GM12878 (cell line): ENCODE measurements at regions not wholly inside any gene's neighbourhood (a gene's known extent, or its start where the extent isn't known, plus 50 kb on each side); places are given as distances from the start of the nearest gene placed in this dataset.

Experiments
- ATAC-seq: fragments of 200-7000 bp; cut with Tn5 transposase; 3 replicates; pipeline ENCODE4 v1.9.1; 2020; ENCODE audit warnings: mild to moderate bottlenecking, moderate library complexity
- BruUV-seq: library from RNA; stranded (reverse); fragments of 400-500 nt; replicated peaks from 2 replicates; lab custom pipeline; 2021; lab: Mats Ljungman, UMichigan
- CTCF ChIA-PET: fragments of 300-600 bp; sonication (Branson Sonifier 250); formaldehyde crosslinking; extraction: SDS; loops from one replicate; lab custom pipeline; 2021; ENCODE audit warnings: inconsistent platforms; lab: Yijun Ruan, JAX
- POLR2A ChIA-PET: fragments of 350-600 bp; formaldehyde crosslinking; extraction: SDS; loops from one replicate; lab custom pipeline; 2021; ENCODE audit warnings: inconsistent platforms; lab: Charles Lee
- RAD21 ChIA-PET: fragments of 300-600 bp; sonication (Branson Sonifier 250); formaldehyde crosslinking; loops from one replicate; lab custom pipeline; 2023; ENCODE audit warnings: antibody characterized with exemption; ENCODE audit not compliant: unreplicated experiment; lab: Charles Lee
- SMC1A ChIA-PET: fragments of 300-600 bp; sonication (Branson Sonifier 250); formaldehyde crosslinking; loops from one replicate; lab custom pipeline; 2023; ENCODE audit not compliant: unreplicated experiment, uncharacterized antibody; lab: Charles Lee
- DNase-seq: peaks from one replicate; pipeline ENCODE4 v3.0.0-alpha.2; 2011; ENCODE audit warnings: low read depth, low spot score
- FAIRE-seq: peaks from 3 replicates; lab custom pipeline; 2011; peaks lifted over from hg19 to GRCh38; lab: Jason Lieb, UNC
- H2AFZ ChIP-seq: 2 replicates; pipeline ENCODE4 v1.6.0; 2011; ENCODE audit warnings: low read depth, low read length, control low read depth; ENCODE audit not compliant: control insufficient read depth
- H3K27ac ChIP-seq: 2 replicates; pipeline ENCODE4 v1.5.1; 2011; ENCODE audit warnings: control low read depth; ENCODE audit not compliant: control insufficient read depth, insufficient read depth
- H3K27me3 ChIP-seq, 2 experiments: replicated peaks in 1 of 2; 2 replicates each; pipeline versions ENCODE4 v1.6.0 to v1.6.1; 2011; ENCODE audit warnings: low read length in 1 of 2; ENCODE audit not compliant: control insufficient read depth in 2 of 2, insufficient read depth in 2 of 2
- H3K36me3 ChIP-seq, 2 experiments: 2 replicates each; pipeline ENCODE4 v1.5.1; 2011; ENCODE audit warnings: low read length in 1 of 2; ENCODE audit not compliant: control insufficient read depth in 2 of 2, insufficient read depth in 2 of 2
- H3K4me1 ChIP-seq: 2 replicates; pipeline ENCODE4 v1.6.1; 2011; ENCODE audit warnings: mild to moderate bottlenecking, low read length, moderate library complexity, mixed read lengths; ENCODE audit not compliant: control insufficient read depth, insufficient read depth
- H3K4me2 ChIP-seq: 2 replicates; pipeline ENCODE4 v1.6.0; 2011; ENCODE audit warnings: control low read depth; ENCODE audit not compliant: control insufficient read depth, insufficient read depth
- H3K4me3 ChIP-seq: fragments of 200-600 bp; sonication (generic); 2 replicates; pipeline ENCODE4 v1.5.1; 2016
- H3K79me2 ChIP-seq: 2 replicates; pipeline ENCODE4 v1.6.0; 2011; ENCODE audit warnings: low read length; ENCODE audit not compliant: control insufficient read depth, insufficient read depth
- H3K9ac ChIP-seq: 2 replicates; pipeline ENCODE4 v1.8.0; 2011; ENCODE audit warnings: low read length, control low read depth, mixed read lengths; ENCODE audit not compliant: control insufficient read depth, insufficient read depth
- H3K9me3 ChIP-seq: replicated peaks from 3 replicates; pipeline ENCODE4 v1.5.1; 2011; ENCODE audit warnings: mild to moderate bottlenecking, low read length; ENCODE audit not compliant: control insufficient read depth, insufficient read depth
- H4K20me1 ChIP-seq: 2 replicates; pipeline ENCODE4 v1.6.0; 2011; ENCODE audit not compliant: control insufficient read depth, insufficient read depth
- ASH2L ChIP-seq: fragments of 300-600, 200-600 bp; sonication (generic); IDR thresholded peaks from 2 replicates; pipeline ENCODE4 v1.6.1; 2017; ENCODE audit warnings: low read depth, mild to moderate bottlenecking, borderline replicate concordance
- CHD4 ChIP-seq: fragments of 200-600 bp; sonication (generic); IDR thresholded peaks from 2 replicates; pipeline ENCODE4 v1.6.1; 2016; ENCODE audit warnings: mild to moderate bottlenecking
- DPF2 ChIP-seq: fragments of 450-650 bp; IDR thresholded peaks from 2 replicates; pipeline ENCODE4 v1.6.1; 2017; ENCODE audit warnings: mild to moderate bottlenecking
- EP300 ChIP-seq, 2 experiments: fragments of 150-350 bp in 1 of 2; IDR thresholded peaks; 2 replicates each; pipeline ENCODE4 v1.6.1; 2011 to 2012; ENCODE audit warnings: low read depth in 2 of 2, low read length in 2 of 2, borderline replicate concordance in 1 of 2, improper control_type of control experiment in 1 of 2, inconsistent platforms in 1 of 2; ENCODE audit not compliant: control insufficient read depth in 1 of 2
- HCFC1 ChIP-seq: fragments of 150-350 bp; IDR thresholded peaks from 2 replicates; pipeline ENCODE4 v1.6.1; 2014; ENCODE audit warnings: low read length
- IKZF1 ChIP-seq: fragments of 450-650 bp; conservative IDR thresholded peaks from 2 replicates; pipeline ENCODE4 v1.6.1; 2017; ENCODE audit warnings: antibody characterized with exemption, mild to moderate bottlenecking
- NBN ChIP-seq: fragments of 450-650 bp; IDR thresholded peaks from 2 replicates; pipeline ENCODE4 v1.6.1; 2016
- NR2C1 ChIP-seq: fragments of 450-650 bp; IDR thresholded peaks from 2 replicates; pipeline ENCODE4 v1.6.1; 2017; ENCODE audit warnings: antibody characterized with exemption, mild to moderate bottlenecking, moderate library complexity
- PML ChIP-seq: IDR thresholded peaks from 2 replicates; pipeline ENCODE4 v1.6.1; 2012; ENCODE audit warnings: low read length, inconsistent platforms
- RAD51 ChIP-seq: fragments of 450-650 bp; IDR thresholded peaks from 2 replicates; pipeline ENCODE4 v1.6.1; 2016; ENCODE audit warnings: moderate library complexity, mild to moderate bottlenecking, inconsistent platforms
- SMAD1 ChIP-seq: fragments of 450-650 bp; IDR thresholded peaks from 2 replicates; pipeline ENCODE4 v1.6.1; 2018; ENCODE audit warnings: mild to moderate bottlenecking, low read depth; ENCODE audit not compliant: partially characterized antibody
- SP1 ChIP-seq: IDR thresholded peaks from one replicate; pipeline ENCODE4 v1.6.1; 2011; ENCODE audit warnings: low read depth, low read length
- STAT1 ChIP-seq: fragments of 450-650 bp; conservative IDR thresholded peaks from 2 replicates; pipeline ENCODE4 v1.6.1; 2014; ENCODE audit warnings: antibody characterized with exemption, mild to moderate bottlenecking
- TBL1XR1 ChIP-seq: IDR thresholded peaks from 2 replicates; pipeline ENCODE4 v1.6.1; 2012; ENCODE audit warnings: low read depth, low read length, improper control_type of control experiment
- ZBED1 ChIP-seq: IDR thresholded peaks from 2 replicates; pipeline ENCODE4 v1.6.1; 2016; ENCODE audit warnings: borderline replicate concordance
- ZNF384 ChIP-seq: IDR thresholded peaks from 2 replicates; pipeline ENCODE4 v1.6.1; 2012; ENCODE audit warnings: low read depth, mild to moderate bottlenecking, low read length, improper control_type of control experiment, borderline replicate concordance
- WGBS: methylation state at CpG from one replicate; pipeline ENCODE4 v1.1.6; 2016; ENCODE audit warnings: low lambda C conversion rate; ENCODE audit not compliant: insufficient replicate concordance, insufficient coverage; ENCODE audit errors: missing lambda C conversion rate; 5-methylcytosine and 5-hydroxymethylcytosine counted together
- in situ Hi-C: fragments of 300-500 bp; cut with MboI; formaldehyde crosslinking; loops from 9 replicates; pipeline ENCODE4 v1.14.3; 2018; ENCODE audit warnings: mixed read lengths
- intact Hi-C: fragments of 100-400 bp; cut with micrococcal nuclease; formaldehyde crosslinking; loops from one replicate; pipeline ENCODE4 v1.14.2; 2022; ENCODE audit not compliant: unreplicated experiment
- TF ChIP-seq, protein P1 (sequence below): fragments of 450-650 bp; formaldehyde crosslinking; IDR thresholded peaks from 2 replicates; pipeline ENCODE4 v1.5.0; 2022; ENCODE audit warnings: mild to moderate bottlenecking, missing genetic modification characterization
- TF ChIP-seq, protein P2 (sequence below): IDR thresholded peaks from 2 replicates; pipeline ENCODE4 v1.6.1; 2011; ENCODE audit warnings: borderline replicate concordance, low read depth, mild to moderate bottlenecking, moderate library complexity, low read length; ENCODE audit not compliant: insufficient read depth, poor library complexity, severe bottlenecking

DNA sequence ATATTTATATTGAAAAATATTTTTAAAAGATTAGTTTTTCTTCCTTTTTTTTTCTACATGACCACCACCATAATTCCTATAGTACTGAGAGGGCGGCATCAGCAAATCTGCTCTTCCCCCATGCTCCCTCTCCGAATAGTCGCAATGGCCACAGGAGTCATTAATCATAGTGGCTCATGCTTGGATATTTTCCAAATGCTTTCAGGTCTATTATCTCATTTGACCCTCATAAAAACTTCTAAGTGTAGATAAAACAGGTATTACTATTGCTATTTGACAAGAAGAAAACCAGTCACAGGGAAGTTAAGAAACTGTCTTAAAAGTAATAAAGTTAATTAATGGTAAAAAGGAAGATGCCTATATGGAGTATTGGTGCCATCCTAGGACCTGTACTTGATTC lies 440.7 kb downstream of the CMPK2 start:
- Histone ChIP-seq H3K9ac (no peak overlapping the region), H3K79me2 (no peaks in the 10 kb centered on the region), H3K4me2 (no peak overlapping the region), H3K4me1 (no peaks in the 10 kb centered on the region), H3K36me3 (no peaks in the 10 kb centered on the region), H3K9me3 (no peaks in the 10 kb centered on the region), H4K20me1 (no peaks in the 10 kb centered on the region), H2AFZ (no peak overlapping the region), H3K4me3 (no peak overlapping the region), H3K27ac (no peak overlapping the region), H3K27me3 (no peaks in the 10 kb centered on the region)
- FAIRE-seq: no peak
- in situ Hi-C loops: no loop called here
- intact Hi-C loops: no loop called here
- 85% methylated on average over 3 of the region's 3 CpGs for WGBS
- SMC1A ChIA-PET: no interaction called here
- RAD21 ChIA-PET: no interaction called here
- no TSS peak for BruUV-seq
- CTCF ChIA-PET: no interaction called here
- ATAC-seq: no peak
- POLR2A ChIA-PET: no interaction called here
- no peak for DNase-seq
- TF ChIP-seq, protein P1, sequence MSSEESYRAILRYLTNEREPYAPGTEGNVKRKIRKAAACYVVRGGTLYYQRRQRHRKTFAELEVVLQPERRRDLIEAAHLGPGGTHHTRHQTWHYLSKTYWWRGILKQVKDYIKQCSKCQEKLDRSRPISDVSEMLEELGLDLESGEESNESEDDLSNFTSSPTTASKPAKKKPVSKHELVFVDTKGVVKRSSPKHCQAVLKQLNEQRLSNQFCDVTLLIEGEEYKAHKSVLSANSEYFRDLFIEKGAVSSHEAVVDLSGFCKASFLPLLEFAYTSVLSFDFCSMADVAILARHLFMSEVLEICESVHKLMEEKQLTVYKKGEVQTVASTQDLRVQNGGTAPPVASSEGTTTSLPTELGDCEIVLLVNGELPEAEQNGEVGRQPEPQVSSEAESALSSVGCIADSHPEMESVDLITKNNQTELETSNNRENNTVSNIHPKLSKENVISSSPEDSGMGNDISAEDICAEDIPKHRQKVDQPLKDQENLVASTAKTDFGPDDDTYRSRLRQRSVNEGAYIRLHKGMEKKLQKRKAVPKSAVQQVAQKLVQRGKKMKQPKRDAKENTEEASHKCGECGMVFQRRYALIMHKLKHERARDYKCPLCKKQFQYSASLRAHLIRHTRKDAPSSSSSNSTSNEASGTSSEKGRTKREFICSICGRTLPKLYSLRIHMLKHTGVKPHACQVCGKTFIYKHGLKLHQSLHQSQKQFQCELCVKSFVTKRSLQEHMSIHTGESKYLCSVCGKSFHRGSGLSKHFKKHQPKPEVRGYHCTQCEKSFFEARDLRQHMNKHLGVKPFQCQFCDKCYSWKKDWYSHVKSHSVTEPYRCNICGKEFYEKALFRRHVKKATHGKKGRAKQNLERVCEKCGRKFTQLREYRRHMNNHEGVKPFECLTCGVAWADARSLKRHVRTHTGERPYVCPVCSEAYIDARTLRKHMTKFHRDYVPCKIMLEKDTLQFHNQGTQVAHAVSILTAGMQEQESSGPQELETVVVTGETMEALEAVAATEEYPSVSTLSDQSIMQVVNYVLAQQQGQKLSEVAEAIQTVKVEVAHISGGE (CRISPR knock-in tag): no peak
- TF ChIP-seq ASH2L: no peak
- TF ChIP-seq EP300 (IDR thresholded peaks at IDR 0.05; ENCODE audit: borderline replicate concordance in 1 of 2, control insufficient read depth in 1 of 2, low read depth in 2 of 2, low read length in 2 of 2): no peak
- no peak for TF ChIP-seq SMAD1
- TF ChIP-seq ZNF384: no peak
- TF ChIP-seq ZBED1: no peak
- TF ChIP-seq IKZF1: no peak
- no peak for TF ChIP-seq TBL1XR1
- no peak for TF ChIP-seq STAT1
- no peak for TF ChIP-seq PML
- TF ChIP-seq, protein P2, sequence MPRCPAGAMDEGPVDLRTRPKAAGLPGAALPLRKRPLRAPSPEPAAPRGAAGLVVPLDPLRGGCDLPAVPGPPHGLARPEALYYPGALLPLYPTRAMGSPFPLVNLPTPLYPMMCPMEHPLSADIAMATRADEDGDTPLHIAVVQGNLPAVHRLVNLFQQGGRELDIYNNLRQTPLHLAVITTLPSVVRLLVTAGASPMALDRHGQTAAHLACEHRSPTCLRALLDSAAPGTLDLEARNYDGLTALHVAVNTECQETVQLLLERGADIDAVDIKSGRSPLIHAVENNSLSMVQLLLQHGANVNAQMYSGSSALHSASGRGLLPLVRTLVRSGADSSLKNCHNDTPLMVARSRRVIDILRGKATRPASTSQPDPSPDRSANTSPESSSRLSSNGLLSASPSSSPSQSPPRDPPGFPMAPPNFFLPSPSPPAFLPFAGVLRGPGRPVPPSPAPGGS: no peak
- no peak for TF ChIP-seq NBN
- TF ChIP-seq SP1: no peak
- TF ChIP-seq NR2C1: no peak
- no peak for TF ChIP-seq HCFC1
- no peak for TF ChIP-seq RAD51
- no peak for TF ChIP-seq CHD4
- no peak for TF ChIP-seq DPF2
- TF ChIP-seq, all 136 proteins: peak for 0
